Smooth muscle cell (in vitro differentiated cells): ENCODE measurements at regions not wholly inside any gene's neighbourhood (a gene's known extent, or its start where the extent isn't known, plus 50 kb on each side); places are given as distances from the start of the nearest gene placed in this dataset.

ENCODE experiments used
- DNase-seq: peaks from one replicate; lab custom pipeline; 2025; ENCODE audit not compliant: unreplicated experiment; lab: John Stamatoyannopoulos, UW
- H2AFZ ChIP-seq: fragments of 200-600 bp; sonication (generic); 2 replicates; pipeline ENCODE4 v1.6.0; 2016; ENCODE audit warnings: antibody characterized with exemption, low read depth, mild to moderate bottlenecking
- H3F3A ChIP-seq: fragments of 200-600 bp; sonication (generic); 2 replicates; pipeline ENCODE4 v1.6.0; 2017; ENCODE audit warnings: antibody characterized with exemption, low read depth
- H3K27ac ChIP-seq: fragments of 200-600 bp; sonication (generic); 2 replicates; pipeline ENCODE4 v1.5.1; 2016; ENCODE audit warnings: low read depth, mild to moderate bottlenecking
- H3K27me3 ChIP-seq: fragments of 200-600 bp; sonication (generic); 2 replicates; pipeline ENCODE4 v1.6.1; 2016; ENCODE audit warnings: low read depth, mild to moderate bottlenecking
- H3K36me3 ChIP-seq: fragments of 200-600 bp; sonication (generic); 2 replicates; pipeline ENCODE4 v1.5.1; 2016; ENCODE audit warnings: low read depth
- H3K4me1 ChIP-seq: fragments of 200-600 bp; sonication (generic); 2 replicates; pipeline ENCODE4 v1.5.1; 2016; ENCODE audit warnings: low read depth
- H3K4me2 ChIP-seq: fragments of 200-600 bp; sonication (generic); 2 replicates; pipeline ENCODE4 v1.6.0; 2016; ENCODE audit warnings: mild to moderate bottlenecking
- H3K4me3 ChIP-seq: fragments of 200-600 bp; sonication (generic); 2 replicates; pipeline ENCODE4 v1.5.1; 2016; ENCODE audit warnings: mild to moderate bottlenecking
- H3K79me2 ChIP-seq: fragments of 200-600 bp; sonication (generic); 2 replicates; pipeline ENCODE4 v1.6.0; 2016; ENCODE audit warnings: low read depth, mild to moderate bottlenecking
- H3K9ac ChIP-seq: fragments of 200-600 bp; sonication (generic); 2 replicates; pipeline ENCODE4 v1.6.0; 2016; ENCODE audit warnings: low read depth
- H3K9me3 ChIP-seq: fragments of 200-600 bp; sonication (generic); replicated peaks from 2 replicates; pipeline ENCODE4 v1.5.1; 2016; ENCODE audit warnings: low read depth
- H4K20me1 ChIP-seq: fragments of 200-600 bp; sonication (generic); 2 replicates; pipeline ENCODE4 v1.6.0; 2016; ENCODE audit warnings: low read depth
- WGBS: methylation state at CpG from one replicate; pipeline ENCODE4 v1.1.7; 2016; ENCODE audit warnings: low lambda C conversion rate; 5-methylcytosine and 5-hydroxymethylcytosine counted together
- TF ChIP-seq, protein P1 (sequence below): fragments of 200-600 bp; sonication (generic); IDR thresholded peaks from 2 replicates; pipeline ENCODE4 v1.5.1; 2017; ENCODE audit warnings: borderline replicate concordance, mild to moderate bottlenecking, antibody characterized with exemption; ENCODE audit not compliant: insufficient read depth, poor library complexity, severe bottlenecking

DNA sequence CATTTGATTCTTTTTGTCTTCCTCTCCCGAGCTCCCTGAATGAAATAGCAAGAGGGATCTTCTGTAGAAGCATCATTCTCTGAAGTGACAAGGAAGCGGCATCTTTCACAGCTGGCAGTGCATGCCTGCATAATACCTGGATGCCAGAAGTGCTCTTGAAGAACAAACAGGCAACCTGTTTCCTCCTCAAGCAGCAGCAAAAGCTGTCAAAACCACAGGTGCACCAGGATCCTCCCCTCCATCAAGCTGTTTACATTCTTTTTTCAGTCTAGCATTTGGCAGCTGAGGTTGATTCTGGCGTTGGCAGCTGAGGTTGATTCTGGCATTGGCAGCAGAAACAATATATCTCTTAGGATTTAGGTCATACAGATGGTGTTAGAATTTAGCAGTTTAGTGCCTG lies 979.0 kb downstream of the TUSC7 start:
- H3K79me2 ChIP-seq, result no peaks in the 10 kb centered on the region
- no peak overlapping the region for H3K4me2 ChIP-seq
- DNase-seq, result no peak
- H3K9me3 ChIP-seq, result no peaks in the 10 kb centered on the region
- H3F3A ChIP-seq, result peaks cover 11% of the 10 kb centered on the region
- WGBS, result 80% methylated on average over 3 of the region's 3 CpGs
- H2AFZ ChIP-seq, result no peak overlapping the region
- no peaks in the 10 kb centered on the region for H4K20me1 ChIP-seq
- no peak overlapping the region for H3K4me3 ChIP-seq
- no peaks in the 10 kb centered on the region for H3K27me3 ChIP-seq
- H3K4me1 ChIP-seq, result peaks cover 18% of the 10 kb centered on the region
- no peaks in the 10 kb centered on the region for H3K36me3 ChIP-seq
- no peak overlapping the region for H3K9ac ChIP-seq
- no peak overlapping the region for H3K27ac ChIP-seq
- TF ChIP-seq, protein P1, sequence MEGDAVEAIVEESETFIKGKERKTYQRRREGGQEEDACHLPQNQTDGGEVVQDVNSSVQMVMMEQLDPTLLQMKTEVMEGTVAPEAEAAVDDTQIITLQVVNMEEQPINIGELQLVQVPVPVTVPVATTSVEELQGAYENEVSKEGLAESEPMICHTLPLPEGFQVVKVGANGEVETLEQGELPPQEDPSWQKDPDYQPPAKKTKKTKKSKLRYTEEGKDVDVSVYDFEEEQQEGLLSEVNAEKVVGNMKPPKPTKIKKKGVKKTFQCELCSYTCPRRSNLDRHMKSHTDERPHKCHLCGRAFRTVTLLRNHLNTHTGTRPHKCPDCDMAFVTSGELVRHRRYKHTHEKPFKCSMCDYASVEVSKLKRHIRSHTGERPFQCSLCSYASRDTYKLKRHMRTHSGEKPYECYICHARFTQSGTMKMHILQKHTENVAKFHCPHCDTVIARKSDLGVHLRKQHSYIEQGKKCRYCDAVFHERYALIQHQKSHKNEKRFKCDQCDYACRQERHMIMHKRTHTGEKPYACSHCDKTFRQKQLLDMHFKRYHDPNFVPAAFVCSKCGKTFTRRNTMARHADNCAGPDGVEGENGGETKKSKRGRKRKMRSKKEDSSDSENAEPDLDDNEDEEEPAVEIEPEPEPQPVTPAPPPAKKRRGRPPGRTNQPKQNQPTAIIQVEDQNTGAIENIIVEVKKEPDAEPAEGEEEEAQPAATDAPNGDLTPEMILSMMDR, result no peak

DNA sequence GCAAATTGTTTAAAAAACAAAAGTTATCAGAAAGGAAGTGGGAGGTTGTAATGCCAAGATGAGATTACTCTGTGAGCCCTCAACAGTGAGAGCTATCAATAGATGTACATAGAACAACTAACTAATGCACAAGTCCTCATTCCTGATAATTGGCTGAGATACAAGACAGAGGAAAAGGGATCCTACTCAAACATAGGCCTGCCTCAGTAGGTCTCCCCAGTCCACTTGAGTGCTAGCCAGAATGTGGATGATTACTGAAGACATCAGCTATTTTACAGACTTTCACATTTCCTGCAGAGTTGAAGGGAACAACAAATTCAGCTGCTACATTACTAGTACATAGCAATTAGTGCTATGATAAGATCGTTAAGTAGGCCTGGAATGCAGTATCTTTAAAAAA lies 981.9 kb downstream of the TUSC7 start:
- no peaks in the 10 kb centered on the region for H3K36me3 ChIP-seq

DNA sequence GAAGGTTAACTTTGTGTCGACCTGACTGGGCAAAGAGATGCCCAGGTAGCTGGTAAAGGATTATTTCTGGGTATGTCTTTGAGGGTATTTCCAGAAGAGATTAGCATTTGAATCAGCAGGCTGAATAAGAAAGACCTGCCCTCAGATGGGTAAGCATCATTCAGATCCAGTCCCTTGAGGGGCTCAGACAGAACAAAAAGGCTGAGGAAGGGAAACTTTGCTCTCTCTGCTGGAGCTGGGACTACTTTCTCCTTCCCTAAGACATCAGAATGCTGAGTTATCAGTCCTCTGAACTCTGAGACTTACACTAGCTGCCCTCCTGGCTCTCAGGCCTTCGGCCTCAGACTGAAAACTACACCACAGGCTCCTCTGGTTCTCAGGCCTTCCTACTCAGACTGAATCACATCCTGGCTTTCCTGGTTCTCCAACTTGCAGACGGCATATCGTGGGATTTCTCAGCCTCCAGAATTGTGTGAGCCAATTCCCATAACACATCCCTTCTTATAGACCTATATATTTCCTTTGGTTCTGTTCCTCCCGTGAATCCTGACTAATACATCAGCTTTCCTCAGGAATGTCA lies 982.9 kb downstream of the TUSC7 start:
- Histone ChIP-seq H2AFZ (peak overlapping the region; percentile 70), H3K9me3 (no peaks in the 10 kb centered on the region), H4K20me1 (no peaks in the 10 kb centered on the region), H3K79me2 (no peaks in the 10 kb centered on the region), H3K27me3 (no peaks in the 10 kb centered on the region), H3F3A (peaks cover 11% of the 10 kb centered on the region), H3K4me2 (peak overlapping the region; percentile 68), H3K27ac (peak overlapping the region; percentile 86), H3K9ac (peak overlapping the region; percentile 16), H3K4me3 (no peak overlapping the region), H3K36me3 (no peaks in the 10 kb centered on the region), H3K4me1 (peaks cover 33% of the 10 kb centered on the region)
- no peak for DNase-seq
- 32% methylated on average over 5 of the region's 5 CpGs for WGBS
- TF ChIP-seq, protein P1, result no peak

More for the DNA sequence above, 981.9 kb downstream of the TUSC7 start:
- Histone ChIP-seq H3K4me1 (peaks cover 24% of the 10 kb centered on the region), H2AFZ (peak overlapping the region; percentile 70), H3K27me3 (no peaks in the 10 kb centered on the region), H3K4me3 (no peak overlapping the region), H4K20me1 (no peaks in the 10 kb centered on the region), H3K9ac (no peak overlapping the region), H3K79me2 (no peaks in the 10 kb centered on the region), H3K27ac (peak overlapping the region; percentile 86), H3F3A (peaks cover 11% of the 10 kb centered on the region), H3K9me3 (no peaks in the 10 kb centered on the region), H3K4me2 (peak overlapping the region; percentile 68)
- TF ChIP-seq, protein P1, result no peak
- DNase-seq, result no peak
- 27% methylated on average over 1 of the region's 1 CpG for WGBS

DNA sequence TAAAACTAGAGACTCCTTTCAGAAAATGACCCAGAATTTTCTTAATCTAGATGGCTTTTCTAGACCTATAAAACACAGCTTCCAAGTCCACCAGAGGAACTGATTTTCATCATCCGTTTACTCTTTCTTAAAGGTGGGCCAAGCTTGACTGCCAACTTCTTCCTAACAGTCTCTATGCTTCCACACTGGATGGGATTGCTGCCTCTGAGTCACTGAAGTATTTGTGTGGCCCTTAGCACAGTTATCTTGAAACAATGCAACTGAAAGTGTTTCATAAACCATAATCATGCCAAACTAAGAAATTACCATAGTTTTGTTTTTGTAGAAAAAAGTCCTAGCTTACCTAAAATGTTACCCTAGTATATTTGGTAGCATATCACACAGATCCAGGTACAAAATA lies 985.7 kb downstream of the TUSC7 start:
- no peak for DNase-seq
- Histone ChIP-seq H3K36me3 (no peaks in the 10 kb centered on the region), H3K4me1 (peaks cover 33% of the 10 kb centered on the region), H3F3A (peaks cover 11% of the 10 kb centered on the region), H4K20me1 (no peaks in the 10 kb centered on the region), H3K27ac (no peak overlapping the region), H3K9ac (no peak overlapping the region), H3K9me3 (no peaks in the 10 kb centered on the region), H3K4me2 (no peak overlapping the region), H2AFZ (no peak overlapping the region), H3K4me3 (no peak overlapping the region), H3K27me3 (no peaks in the 10 kb centered on the region), H3K79me2 (no peaks in the 10 kb centered on the region)
- 72% methylated on average over 1 of the region's 1 CpG for WGBS
- TF ChIP-seq, protein P1, result no peak
